GM23248 (cell line): ENCODE measurements at regions not wholly inside any gene's neighbourhood (a gene's known extent, or its start where the extent isn't known, plus 50 kb on each side); places are given as distances from the start of the nearest gene placed in this dataset.

Experiments used
- EZH2 ChIP-seq: fragments of 200-600 bp; sonication (generic); IDR thresholded peaks from 2 replicates; pipeline ENCODE4 v1.6.1; 2018; ENCODE audit warnings: antibody characterized with exemption, mild to moderate bottlenecking; ENCODE audit not compliant: insufficient read depth, poor library complexity, severe bottlenecking
- EZH2phosphoT487 ChIP-seq: fragments of 200-600 bp; sonication (generic); IDR thresholded peaks from 2 replicates; pipeline ENCODE4 v1.6.1; 2018; ENCODE audit warnings: antibody characterized with exemption, moderate library complexity, mild to moderate bottlenecking, low read depth; ENCODE audit not compliant: insufficient read depth

- TF ChIP-seq EZH2phosphoT487 (no peak), EZH2 (no peak)
These were observed 203.2 kb upstream of the GAP43 start for GRCh38 chr3:115420086-115420485.
